Duodenal mucosa (tissue), 2 donors: ENCODE measurements at regions not wholly inside any gene's neighbourhood (a gene's known extent, or its start where the extent isn't known, plus 50 kb on each side); places are given as distances from the start of the nearest gene placed in this dataset.

Experiments used
- H3K27ac ChIP-seq: one replicate; pipeline ENCODE4 v1.7.0; 2013; ENCODE audit warnings: low read depth, low read length
- H3K27me3 ChIP-seq, 2 donors: one replicate each; pipeline ENCODE4 v1.7.0; 2013; ENCODE audit warnings: low read length in 2 of 2, control low read depth in 1 of 2; ENCODE audit not compliant: insufficient read depth in 2 of 2, control insufficient read depth in 1 of 2
- H3K36me3 ChIP-seq, 2 donors: one replicate each; pipeline ENCODE4 v1.7.0; 2013; ENCODE audit warnings: low read length in 2 of 2, control low read depth in 1 of 2; ENCODE audit not compliant: insufficient read depth in 2 of 2, control insufficient read depth in 1 of 2
- H3K4me1 ChIP-seq, 2 donors: one replicate each; pipeline ENCODE4 v1.7.0; 2013; ENCODE audit warnings: low read length in 2 of 2, control low read depth in 1 of 2; ENCODE audit not compliant: insufficient read depth in 2 of 2, control insufficient read depth in 1 of 2
- H3K4me3 ChIP-seq, 2 donors: one replicate each; pipeline ENCODE4 v1.7.0; 2013; ENCODE audit warnings: low read length in 2 of 2, low read depth in 1 of 2
- H3K9ac ChIP-seq, 2 donors: one replicate each; pipeline ENCODE4 v1.7.0; 2013; ENCODE audit warnings: low read length in 2 of 2, low read depth in 1 of 2
- H3K9me3 ChIP-seq, 2 donors: one replicate each; pipeline ENCODE4 v1.7.0; 2013; ENCODE audit warnings: low read length in 2 of 2, control low read depth in 1 of 2; ENCODE audit not compliant: control insufficient read depth in 1 of 2

DNA sequence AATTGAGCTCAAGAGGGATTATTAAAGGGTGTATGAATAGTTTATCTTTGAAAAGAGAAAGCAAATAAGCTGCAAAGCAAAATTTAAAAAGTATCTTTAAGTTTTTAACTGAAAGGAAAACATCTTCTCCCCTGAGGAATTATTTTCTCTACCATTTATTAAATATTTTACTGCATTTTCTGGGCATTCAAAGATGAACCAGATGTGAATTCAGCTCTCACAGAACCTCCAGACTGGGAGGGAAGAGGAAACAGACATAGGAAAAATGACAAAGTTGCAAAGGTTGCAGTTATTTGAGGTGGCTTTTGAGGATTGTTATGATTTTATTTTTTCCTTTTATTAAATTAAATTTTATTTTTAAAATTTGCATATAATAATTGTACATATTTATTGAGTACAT is 122.7 kb upstream of the SESN3 start:
- Histone ChIP-seq H3K27ac (no peak overlapping the region), H3K9ac (no peak overlapping the region), H3K36me3 (no peaks in the 10 kb centered on the region), H3K27me3 (no peaks in the 10 kb centered on the region), H3K4me1 (no peaks in the 10 kb centered on the region), H3K9me3 (no peaks in the 10 kb centered on the region), H3K4me3 (no peak overlapping the region)

DNA sequence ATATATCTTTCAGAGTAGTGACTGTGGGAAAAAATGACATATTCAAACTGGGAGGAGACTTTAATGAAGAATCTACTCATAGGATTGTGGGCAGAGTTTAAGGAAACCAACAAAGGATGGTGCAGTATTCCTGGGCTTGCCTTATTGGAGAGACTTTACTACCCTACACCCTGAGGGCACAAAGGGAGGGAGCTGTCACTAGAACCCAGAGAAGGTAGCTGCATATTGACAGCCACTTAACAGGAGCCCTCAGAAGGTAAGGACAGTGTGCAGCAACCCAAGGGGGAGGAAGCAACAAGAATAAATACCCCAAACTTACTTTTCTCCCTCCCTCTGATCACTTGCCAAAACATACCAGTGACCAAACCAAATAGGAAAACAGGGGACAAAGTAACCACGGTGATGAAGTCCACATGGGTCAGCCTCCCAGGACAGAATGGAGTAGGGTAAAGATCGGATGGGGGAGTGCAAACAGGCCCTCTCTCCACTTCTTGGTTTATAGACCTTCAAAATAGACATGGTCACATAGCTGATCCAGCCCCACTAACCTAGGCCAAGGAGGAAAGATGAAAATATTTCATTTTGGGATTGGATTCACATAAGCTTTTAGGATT is 121.8 kb upstream of the SESN3 start:
- Histone ChIP-seq H3K36me3 (no peaks in the 10 kb centered on the region), H3K27ac (no peak overlapping the region), H3K9me3 (no peaks in the 10 kb centered on the region), H3K9ac (no peak overlapping the region), H3K4me1 (no peaks in the 10 kb centered on the region), H3K27me3 (no peaks in the 10 kb centered on the region), H3K4me3 (no peak overlapping the region)

DNA sequence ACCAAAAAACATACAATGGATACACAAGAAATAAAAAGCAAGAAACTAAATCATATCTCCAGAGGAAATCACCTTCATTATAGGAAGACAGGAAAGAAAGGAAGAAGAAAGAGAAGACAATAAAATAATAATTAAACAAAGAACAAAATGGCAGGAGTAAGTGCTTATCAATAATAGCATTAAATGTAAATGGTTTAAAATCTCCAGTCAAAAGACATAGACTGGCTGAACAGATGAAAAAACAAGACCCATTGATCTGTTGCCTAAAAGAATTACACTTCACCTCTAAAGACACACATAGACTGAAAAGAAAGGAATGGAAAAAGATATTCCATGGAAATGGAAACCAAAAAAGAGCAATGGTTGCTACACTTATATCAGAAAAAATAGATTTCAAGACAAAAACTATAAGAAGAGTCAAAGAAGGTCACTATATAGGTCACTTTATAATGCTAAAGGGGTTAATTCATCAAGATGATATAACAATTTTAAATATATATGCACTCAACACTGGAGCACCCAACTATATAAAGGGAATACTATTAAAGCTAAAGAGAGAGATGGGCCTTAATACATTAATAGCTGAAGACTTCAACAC is 118.4 kb upstream of the SESN3 start:
- H3K36me3 ChIP-seq: no peaks in the 10 kb centered on the region
- no peaks in the 10 kb centered on the region for H3K27me3 ChIP-seq
- H3K27ac ChIP-seq: no peak overlapping the region
- H3K9me3 ChIP-seq: no peaks in the 10 kb centered on the region
- H3K4me1 ChIP-seq: no peaks in the 10 kb centered on the region
- H3K4me3 ChIP-seq: no peak overlapping the region
- H3K9ac ChIP-seq: no peak overlapping the region

DNA sequence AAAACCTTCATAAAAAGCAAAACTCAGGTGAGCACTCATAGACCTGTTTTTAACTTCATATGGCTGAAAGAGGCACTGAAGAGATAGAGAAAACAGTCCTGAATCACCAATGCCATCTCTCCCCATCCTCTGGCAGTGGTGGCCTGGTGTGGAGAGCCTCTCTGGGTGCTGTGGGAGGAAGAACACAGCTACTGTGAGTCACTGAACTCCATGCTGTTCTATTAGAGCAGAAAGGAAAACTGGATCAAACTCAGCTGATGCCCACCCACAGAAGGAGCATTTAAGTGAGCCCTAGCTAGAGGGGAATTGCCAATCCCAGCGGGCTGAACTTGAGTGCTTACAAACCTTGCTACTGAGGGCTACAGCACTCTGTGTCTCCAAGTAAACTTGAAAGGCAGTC is 115.3 kb upstream of the SESN3 start:
- H3K27me3 ChIP-seq: no peaks in the 10 kb centered on the region
- no peak overlapping the region for H3K27ac ChIP-seq
- no peaks in the 10 kb centered on the region for H3K4me1 ChIP-seq
- no peak overlapping the region for H3K9ac ChIP-seq
- H3K9me3 ChIP-seq: no peaks in the 10 kb centered on the region
- no peak overlapping the region for H3K4me3 ChIP-seq
- H3K36me3 ChIP-seq: no peaks in the 10 kb centered on the region

DNA sequence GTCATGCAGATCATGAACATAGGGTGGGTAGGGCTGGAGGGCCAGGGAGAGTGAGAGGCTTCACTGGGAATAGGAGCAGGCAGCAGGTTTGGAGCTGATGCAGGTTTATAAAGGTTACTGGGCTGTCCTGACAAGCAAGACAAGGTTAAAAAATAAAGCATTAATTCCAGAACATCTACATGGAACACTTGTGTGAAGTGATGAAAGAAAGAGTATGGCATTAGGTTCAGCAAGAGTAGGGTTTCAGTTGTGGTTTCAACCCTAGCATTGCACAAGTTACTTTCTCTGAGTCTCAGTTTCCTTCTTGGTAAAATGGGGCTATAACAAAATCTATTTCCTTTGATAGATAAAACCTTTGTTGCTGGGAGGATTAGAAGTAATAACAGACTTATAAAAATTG is 114.6 kb upstream of the SESN3 start:
- Histone ChIP-seq H3K27me3 (no peaks in the 10 kb centered on the region), H3K9ac (no peak overlapping the region), H3K36me3 (no peaks in the 10 kb centered on the region), H3K4me1 (no peaks in the 10 kb centered on the region), H3K4me3 (no peak overlapping the region), H3K27ac (no peak overlapping the region), H3K9me3 (no peaks in the 10 kb centered on the region)

DNA sequence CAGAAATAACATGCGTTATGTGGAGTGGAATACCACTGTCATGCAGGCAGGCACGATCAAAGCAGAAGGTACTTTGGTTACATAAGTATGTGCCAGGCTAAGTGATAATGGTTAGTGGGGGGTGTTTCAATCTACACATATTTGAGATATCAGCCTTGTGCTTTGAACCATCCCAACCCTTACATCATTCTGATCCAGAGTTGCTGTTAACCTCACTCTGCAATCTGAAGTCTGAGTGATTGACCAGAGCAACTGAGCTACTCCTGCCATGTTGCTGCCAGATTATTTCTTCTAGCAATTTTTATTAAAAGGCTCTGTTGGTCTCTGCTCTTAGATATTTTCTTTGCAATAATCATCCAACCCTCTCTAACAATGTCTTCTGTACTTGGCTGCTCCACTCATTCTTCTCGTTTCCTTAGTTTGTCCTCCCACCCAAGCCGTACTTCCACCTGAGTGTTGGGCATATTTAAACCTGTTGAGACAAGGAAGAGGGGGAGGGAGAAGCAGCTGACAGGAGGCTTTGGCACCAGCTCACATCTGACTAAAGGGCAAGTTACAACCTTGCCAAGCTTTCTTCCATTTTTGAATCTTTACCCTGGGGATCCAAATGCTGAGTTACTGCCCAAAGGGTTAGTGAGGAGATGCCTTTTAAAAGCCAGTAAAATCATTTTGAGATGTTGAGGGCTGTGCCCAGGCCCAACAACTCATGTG is 114.1 kb upstream of the SESN3 start:
- Histone ChIP-seq H3K4me3 (no peak overlapping the region), H3K4me1 (no peaks in the 10 kb centered on the region), H3K36me3 (no peaks in the 10 kb centered on the region), H3K27me3 (no peaks in the 10 kb centered on the region), H3K9me3 (no peaks in the 10 kb centered on the region), H3K27ac (no peak overlapping the region), H3K9ac (no peak overlapping the region)

DNA sequence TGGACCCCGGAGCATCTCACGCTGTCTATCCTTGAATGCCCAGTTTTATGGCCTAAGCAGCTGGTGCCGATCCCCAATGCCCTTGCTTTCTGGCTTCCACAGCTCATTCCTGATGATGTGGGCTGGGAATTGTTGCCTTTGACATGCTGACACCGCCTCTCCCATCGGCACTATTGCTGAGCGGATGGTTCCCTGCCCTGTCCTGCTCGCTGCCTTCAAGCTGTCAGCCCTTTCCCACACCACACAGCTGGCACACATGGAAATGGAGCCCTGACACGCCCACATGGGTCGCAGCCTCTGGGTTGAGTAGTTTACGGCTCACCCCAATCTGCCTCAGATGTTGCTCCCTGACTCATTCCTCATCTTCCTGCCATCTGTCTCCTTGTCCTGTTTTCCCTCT is 110.2 kb upstream of the SESN3 start:
- H3K9ac ChIP-seq: no peak overlapping the region
- H3K36me3 ChIP-seq: no peaks in the 10 kb centered on the region
- H3K27me3 ChIP-seq: no peaks in the 10 kb centered on the region
- no peak overlapping the region for H3K27ac ChIP-seq
- no peak overlapping the region for H3K4me3 ChIP-seq
- H3K9me3 ChIP-seq: no peaks in the 10 kb centered on the region
- H3K4me1 ChIP-seq: peaks cover 7 to 19% of the 10 kb centered on the region in 2 donors

DNA sequence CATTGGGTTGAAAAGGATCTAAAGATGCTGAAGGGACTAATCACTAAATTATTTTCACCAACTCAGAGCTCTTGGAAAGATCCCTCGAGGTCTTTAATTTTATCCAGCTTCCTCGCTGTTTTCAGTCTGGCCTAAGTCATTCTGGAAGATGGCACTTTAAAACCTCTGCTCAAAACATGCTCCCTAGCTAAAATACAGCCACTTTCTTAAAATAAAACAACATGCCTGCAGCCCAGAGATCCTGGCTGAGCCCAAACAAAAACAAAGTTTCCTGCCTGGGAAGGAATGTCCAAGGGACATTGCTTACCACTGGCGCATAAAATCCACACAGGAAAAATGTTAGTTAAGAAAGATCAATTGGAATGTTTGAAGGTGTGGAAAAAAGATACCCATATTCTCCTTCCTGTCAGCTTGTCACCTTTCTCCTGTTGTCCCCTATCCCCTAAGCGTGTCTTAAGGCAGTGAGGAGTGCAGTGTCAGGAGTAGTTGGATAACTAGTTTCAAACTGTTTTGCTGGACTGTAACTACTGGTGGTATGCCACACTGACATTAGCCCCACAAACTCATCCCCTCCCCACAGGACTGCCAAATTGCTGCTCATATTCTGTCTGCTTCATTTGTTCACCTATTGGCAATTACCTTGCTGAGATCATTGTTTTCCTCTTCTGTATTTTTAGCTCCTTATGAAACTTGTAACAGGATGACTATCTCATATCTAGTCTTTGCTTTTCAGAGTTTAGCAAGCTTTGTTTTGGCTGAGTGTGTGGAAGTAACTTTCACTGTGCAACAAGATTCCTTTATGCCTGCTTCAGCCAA is 108.3 kb upstream of the SESN3 start:
- H3K27ac ChIP-seq: no peak overlapping the region
- no peaks in the 10 kb centered on the region for H3K36me3 ChIP-seq
- H3K4me3 ChIP-seq: no peak overlapping the region
- no peak overlapping the region for H3K9ac ChIP-seq
- peaks cover 7 to 19% of the 10 kb centered on the region in 2 donors for H3K4me1 ChIP-seq
- no peaks in the 10 kb centered on the region for H3K27me3 ChIP-seq
- no peaks in the 10 kb centered on the region for H3K9me3 ChIP-seq

DNA sequence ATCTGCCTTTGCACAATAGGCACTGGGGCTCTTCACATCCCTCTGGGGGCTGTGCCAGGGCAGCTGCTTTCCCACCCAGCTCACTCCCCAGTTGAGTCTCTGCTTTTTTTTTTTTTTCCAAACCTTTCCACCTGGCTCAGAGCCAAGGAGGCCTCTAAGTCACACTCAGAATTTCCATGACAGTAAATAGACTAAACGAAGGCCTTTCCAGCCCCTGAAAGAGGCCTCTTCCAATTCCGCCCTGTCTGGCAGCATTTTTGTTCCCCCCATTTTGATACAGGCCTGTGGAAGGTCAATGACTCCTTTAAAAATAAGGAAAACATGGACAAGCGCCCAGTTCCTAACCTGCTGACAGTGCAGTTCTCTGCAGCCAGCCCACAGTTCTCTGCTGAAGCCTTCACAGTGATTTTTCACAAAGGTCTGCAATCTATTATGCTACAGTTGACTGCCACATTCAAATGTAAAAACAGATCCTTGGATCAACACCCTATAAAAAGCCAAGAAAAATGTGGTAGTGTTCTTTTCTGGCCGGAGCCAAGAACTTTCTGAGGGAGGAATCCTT is 107.5 kb upstream of the SESN3 start:
- H3K27me3 ChIP-seq: no peaks in the 10 kb centered on the region
- H3K9ac ChIP-seq: no peak overlapping the region
- H3K9me3 ChIP-seq: no peaks in the 10 kb centered on the region
- no peaks in the 10 kb centered on the region for H3K36me3 ChIP-seq
- peaks cover 7 to 19% of the 10 kb centered on the region in 2 donors for H3K4me1 ChIP-seq
- no peak overlapping the region for H3K4me3 ChIP-seq
- no peak overlapping the region for H3K27ac ChIP-seq
